ENCODE measurements at regions not wholly inside any gene's neighbourhood (a gene's known extent, or its start where the extent isn't known, plus 50 kb on each side); places are given as distances from the start of the nearest gene placed in this dataset.
"Not testable (repeated sequence)": the region's sequence is repeated elsewhere in the genome, so short reads cannot be mapped to it uniquely, and the experiment has no call there.

DNA sequence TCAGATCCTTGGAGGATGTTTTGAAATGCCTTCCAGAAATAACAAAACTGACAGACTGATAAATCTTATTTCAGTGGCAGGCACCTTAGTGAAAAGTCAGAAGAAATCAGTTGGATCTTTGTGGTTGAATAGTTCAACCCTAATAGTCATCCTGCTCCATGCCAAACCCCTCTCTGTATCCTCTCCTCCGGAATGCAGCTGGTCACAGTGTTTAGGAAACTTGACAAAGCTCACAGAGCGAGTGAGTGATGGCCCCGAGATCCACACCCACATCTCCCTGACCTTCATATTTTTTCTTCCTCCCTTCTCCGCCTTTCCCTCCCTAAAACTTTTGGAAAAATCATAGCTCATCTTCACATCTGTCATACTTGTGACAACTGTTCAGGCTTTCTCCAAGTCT, 464.8 kb upstream of the CDH4 start:
- FAIRE-seq, result no peak

DNA sequence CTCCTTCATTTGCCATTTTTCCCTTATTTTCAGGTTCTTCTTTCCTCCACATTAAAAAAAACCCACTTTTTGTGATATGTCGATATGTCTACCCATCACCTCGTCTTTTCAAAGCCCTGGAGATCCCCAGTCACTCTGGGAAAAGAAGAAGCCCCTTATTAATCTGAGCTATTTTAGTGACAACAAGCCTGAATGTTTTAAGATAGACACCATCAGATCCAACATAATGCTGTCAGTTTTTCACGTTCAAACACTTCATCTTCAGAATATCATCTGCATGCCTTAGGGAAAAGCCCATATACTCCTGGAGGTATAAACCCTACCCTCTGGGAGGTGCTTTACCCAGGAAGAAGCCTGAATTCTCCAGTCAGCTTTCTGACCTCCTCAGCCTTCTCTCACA, 464.0 kb upstream of the CDH4 start:
- FAIRE-seq, result no peak

DNA sequence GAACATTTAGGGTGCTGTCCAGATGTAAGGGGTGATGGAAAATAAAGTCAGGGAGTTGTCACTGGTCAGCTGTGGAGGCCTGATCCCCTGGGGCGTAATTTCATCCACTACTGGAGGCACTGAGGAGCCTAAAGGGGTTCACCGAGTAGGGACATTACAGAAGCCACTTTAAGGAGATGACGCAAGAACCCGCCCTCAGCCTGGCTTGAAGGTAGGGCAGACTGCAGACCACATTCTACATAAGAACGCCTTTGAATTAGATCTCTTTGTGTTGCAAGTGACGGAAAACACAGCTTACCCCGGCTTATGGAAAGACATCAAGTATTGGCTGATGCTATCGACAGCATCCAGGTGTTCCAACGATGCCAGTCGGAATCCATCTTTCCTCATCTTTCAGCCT, 462.7 kb upstream of the CDH4 start:
- FAIRE-seq, result no peak

DNA sequence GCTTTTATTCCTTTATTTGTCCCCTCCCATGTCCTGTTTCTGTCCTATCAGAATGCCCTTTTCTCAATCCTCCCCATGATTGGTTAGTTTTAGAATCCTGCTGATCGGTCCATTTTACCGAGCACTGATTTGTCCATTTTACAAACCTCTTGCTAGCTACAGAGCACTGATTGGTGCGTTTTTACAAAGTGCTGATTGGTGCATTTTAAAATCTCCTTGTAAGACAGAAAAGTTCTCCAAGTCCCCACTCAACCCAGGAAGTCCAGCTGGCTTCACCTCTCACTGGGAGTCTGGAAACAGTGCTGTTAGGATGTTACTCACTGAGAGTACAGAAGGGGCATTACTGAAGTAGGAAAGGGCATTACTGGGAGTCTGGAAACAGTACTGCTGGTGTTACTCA, 461.7 kb upstream of the CDH4 start:
- not testable (repeated sequence) for FAIRE-seq

- FAIRE-seq, result no peak
Measured at GRCh38 chr20:60791823-60792222, 460.2 kb upstream of the CDH4 start.

- FAIRE-seq, result no peak
Measured at GRCh38 chr20:60792941-60793340, 459.1 kb upstream of the CDH4 start.

- no peak for FAIRE-seq
Measured at GRCh38 chr20:60794674-60795073, 457.4 kb upstream of the CDH4 start.

- no peak for FAIRE-seq
Measured at GRCh38 chr20:60795651-60796050, 456.4 kb upstream of the CDH4 start.

- no peak for FAIRE-seq
Measured at GRCh38 chr20:60800185-60800584, 451.9 kb upstream of the CDH4 start.

- FAIRE-seq, result no peak
Measured at GRCh38 chr20:60802676-60803075, 449.4 kb upstream of the CDH4 start.

DNA sequence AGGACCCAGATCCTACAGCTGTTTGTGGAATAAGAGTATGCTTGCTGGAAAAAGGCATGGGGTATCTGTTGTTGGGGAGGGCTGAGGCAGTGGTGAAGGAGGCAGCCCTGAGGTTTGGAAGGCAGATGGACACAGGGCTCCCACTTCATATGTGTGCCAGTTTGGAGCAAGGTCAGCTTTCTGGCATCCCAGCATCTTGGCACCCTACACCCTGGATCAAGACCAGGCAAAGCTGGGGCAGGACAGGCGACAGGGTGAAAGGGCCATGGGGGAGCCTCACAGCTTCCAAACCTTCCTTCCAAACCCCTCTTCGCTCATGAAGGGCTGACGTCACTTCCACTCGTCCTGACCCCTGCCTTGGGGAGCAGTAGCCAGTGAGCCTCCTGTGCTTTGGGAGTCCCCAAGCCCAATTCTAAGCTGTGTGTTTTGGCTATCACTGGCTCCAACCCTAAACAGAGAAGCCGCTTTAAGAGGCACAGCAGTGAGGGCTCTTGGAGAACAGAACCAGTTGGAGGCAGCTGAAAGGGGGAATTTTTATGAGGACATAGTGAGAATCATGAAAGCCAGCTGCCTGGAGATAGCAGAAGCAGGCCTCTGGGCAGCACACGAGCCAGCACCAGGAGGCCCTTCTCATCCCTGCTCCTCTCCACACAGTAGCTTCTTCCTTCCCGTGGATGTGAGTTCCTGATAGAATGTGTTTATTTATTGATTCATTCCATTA, 448.6 kb upstream of the CDH4 start:
- FAIRE-seq, result no peak

- no peak for FAIRE-seq
Measured at GRCh38 chr20:60804240-60804917, 447.7 kb upstream of the CDH4 start.

GRCh38 chr20:60804918-60805630, 447.0 kb upstream of the CDH4 start:
- no peak for FAIRE-seq

DNA sequence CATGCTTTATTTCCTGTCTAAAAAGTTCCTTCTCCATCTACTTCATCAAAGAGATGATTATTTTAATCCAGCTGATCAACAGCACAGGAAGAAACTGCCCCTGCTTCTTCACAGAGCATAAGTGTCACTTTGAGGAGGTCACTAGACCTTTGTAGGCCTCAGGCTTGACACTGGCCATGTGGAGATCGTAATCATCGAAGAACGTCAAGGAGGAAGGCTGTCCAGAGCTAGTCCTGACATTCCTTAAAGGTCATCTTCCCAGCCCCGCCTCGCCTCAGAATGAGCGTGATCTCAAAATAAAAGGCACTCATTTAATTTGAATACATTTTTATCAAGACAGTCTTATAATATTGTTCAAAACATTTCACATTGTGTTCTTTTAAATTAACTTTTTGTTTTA, 445.7 kb upstream of the CDH4 start:
- no peak for FAIRE-seq

DNA sequence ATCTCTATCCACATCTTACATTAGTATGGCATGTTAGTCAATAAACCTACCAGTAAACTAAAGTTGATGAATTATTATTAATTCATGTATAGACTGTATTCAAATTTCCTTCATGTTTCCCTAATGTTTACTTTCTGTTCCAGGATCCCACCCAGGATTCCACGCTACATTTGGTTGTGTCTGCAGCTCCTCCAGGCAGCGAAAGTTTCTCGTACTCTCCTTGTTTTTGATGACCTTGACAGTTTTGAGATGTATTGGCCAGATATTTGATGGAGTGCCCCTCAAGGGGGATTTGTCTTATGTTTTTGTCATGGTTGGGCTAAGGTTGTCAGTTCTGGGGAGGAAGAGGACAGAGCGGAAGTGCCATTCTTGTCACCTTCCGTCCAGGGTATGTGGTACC, 445.2 kb upstream of the CDH4 start:
- FAIRE-seq, result no peak

- FAIRE-seq, result no peak
Measured at GRCh38 chr20:60808003-60808672, 443.9 kb upstream of the CDH4 start.

DNA sequence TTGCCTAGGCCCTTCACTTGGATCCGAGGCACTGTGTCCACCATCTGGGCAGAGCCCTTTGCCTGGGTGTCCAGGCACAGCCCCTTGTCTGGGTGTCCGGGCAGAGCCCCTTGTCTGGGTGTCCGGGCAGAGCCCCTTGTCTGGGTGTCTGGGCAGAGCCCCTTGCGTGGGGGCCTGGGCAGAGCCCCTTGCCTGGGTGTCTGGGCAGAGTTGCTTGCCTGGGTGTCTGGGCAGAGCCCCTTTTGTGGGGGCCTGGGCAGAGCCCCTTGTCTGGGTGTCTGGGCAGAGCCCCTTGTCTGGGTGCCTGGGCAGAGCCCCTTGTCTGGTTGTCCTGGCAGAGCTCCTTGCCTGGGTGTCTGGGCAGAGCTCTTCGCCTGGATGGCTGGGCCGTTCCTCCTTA, 443.4 kb upstream of the CDH4 start:
- no peak for FAIRE-seq

GRCh38 chr20:60810561-60810960, 441.5 kb upstream of the CDH4 start:
- FAIRE-seq, result no peak

- FAIRE-seq, result no peak
Measured at GRCh38 chr20:60812561-60812960, 439.5 kb upstream of the CDH4 start.

DNA sequence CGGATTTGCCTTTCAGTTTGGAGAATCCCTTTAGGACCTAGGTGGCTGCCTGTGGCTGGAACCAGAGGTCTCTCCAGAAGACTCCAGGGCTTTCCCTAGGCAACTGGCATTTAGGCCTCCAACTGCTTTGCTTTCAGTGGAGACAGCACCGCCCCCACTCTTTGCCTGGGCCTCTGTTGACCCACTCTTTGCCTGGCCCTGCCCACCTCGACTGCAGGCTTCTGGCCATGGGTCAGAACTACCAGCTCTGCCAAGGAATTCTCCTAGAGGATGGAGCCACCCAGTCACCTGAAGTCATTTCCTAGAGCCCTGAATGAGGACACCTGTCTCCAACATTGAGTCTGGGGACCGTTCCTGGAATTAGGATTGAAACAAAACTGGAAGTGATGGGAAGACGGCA, 439.0 kb upstream of the CDH4 start:
- no peak for FAIRE-seq

GRCh38 chr20:60815656-60816055, 436.4 kb upstream of the CDH4 start:
- no peak for FAIRE-seq

GRCh38 chr20:60816901-60817300, 435.2 kb upstream of the CDH4 start:
- FAIRE-seq, result no peak

- no peak for FAIRE-seq
Measured at GRCh38 chr20:60817891-60818290, 434.2 kb upstream of the CDH4 start.

- no peak for FAIRE-seq
Measured at GRCh38 chr20:60819511-60819910, 432.6 kb upstream of the CDH4 start.

Data from islet of Langerhans (tissue), 1 donor.